K562 (cell line): ENCODE measurements at regions not wholly inside any gene's neighbourhood (a gene's known extent, or its start where the extent isn't known, plus 50 kb on each side); places are given as distances from the start of the nearest gene placed in this dataset.

ENCODE experiments used
- BDP1 ChIP-seq: IDR thresholded peaks from 3 replicates; pipeline ENCODE4 v1.6.1; 2011; ENCODE audit not compliant: insufficient read length, insufficient read depth
- KLF10 ChIP-seq: fragments of 250-450 bp; sonication (Bioruptor Pico); IDR thresholded peaks from 2 replicates; pipeline ENCODE4 v1.6.1; 2021; ENCODE audit warnings: matching md5 sums
- KLF6 ChIP-seq: fragments of 250-450 bp; sonication (Bioruptor Pico); IDR thresholded peaks from 2 replicates; pipeline ENCODE4 v1.4.0; 2020; ENCODE audit warnings: mild to moderate bottlenecking, moderate library complexity, borderline replicate concordance
- RBM14 ChIP-seq: fragments of 200-400 bp; formaldehyde crosslinking; IDR thresholded peaks from 2 replicates; pipeline ENCODE4 v1.6.1; 2018; ENCODE audit warnings: low read depth, mild to moderate bottlenecking, low read length, moderate library complexity, borderline replicate concordance; ENCODE audit not compliant: insufficient read depth
- RERE ChIP-seq: sonication (generic); formaldehyde crosslinking; IDR thresholded peaks from 2 replicates; pipeline ENCODE4 v1.8.0; 2023; ENCODE audit warnings: missing genetic modification reagents, mild to moderate bottlenecking, borderline replicate concordance
- SLC30A9 ChIP-seq: fragments of 250-450 bp; sonication (Bioruptor Pico); IDR thresholded peaks from 2 replicates; pipeline ENCODE4 v1.8.0; 2022; ENCODE audit warnings: mild to moderate bottlenecking, moderate library complexity
- SMAD4 ChIP-seq: fragments of 250-450 bp; sonication (Bioruptor Pico); conservative IDR thresholded peaks from 2 replicates; pipeline ENCODE4 v1.8.0; 2021; ENCODE audit warnings: inconsistent platforms, mild to moderate bottlenecking, moderate library complexity
- UBTF ChIP-seq, 2 experiments: IDR thresholded peaks; 2 replicates each; pipeline ENCODE4 v1.6.1; 2012; ENCODE audit warnings: improper control_type of control experiment in 2 of 2, low read depth in 2 of 2, low read length in 2 of 2, borderline replicate concordance in 1 of 2

GRCh38 chr4:91904556-91904955 is 399.2 kb upstream of the GRID2 start (continued):
- TF ChIP-seq RERE (CRISPR knock-in tag) (no peak), KLF10 (no peak), SLC30A9 (CRISPR knock-in tag) (no peak), SMAD4 (no peak), KLF6 (CRISPR knock-in tag) (no peak), RBM14 (no peak), UBTF (IDR thresholded peaks at IDR 0.05; ENCODE audit: borderline replicate concordance in 1 of 2, low read depth in 2 of 2, low read length in 2 of 2) (no peak), BDP1 (no peak)
- TF ChIP-seq, all 486 proteins: peak for 0
